ENCODE measurements at regions not wholly inside any gene's neighbourhood (a gene's known extent, or its start where the extent isn't known, plus 50 kb on each side); places are given as distances from the start of the nearest gene placed in this dataset.

- TF ChIP-seq CTCF (IDR thresholded peaks at IDR 0.05; ENCODE audit: low read depth, low read length, missing control alignments) = no peak
- DNase-seq (ENCODE audit: extremely low read depth, low read depth) = peak; percentile 78
- no peak overlapping the region for H3K4me3 ChIP-seq (replicated peaks; ENCODE audit: low read depth, low read length)
These were observed 148.8 kb downstream of the CRYBB2 start for GRCh38 chr22:25368271-25368670.

- TF ChIP-seq CTCF (IDR thresholded peaks at IDR 0.05; ENCODE audit: low read depth, low read length, missing control alignments) = no peak
These were observed 149.6 kb downstream of the CRYBB2 start for GRCh38 chr22:25369041-25369440.

GRCh38 chr22:25370322-25370721 lies 150.9 kb downstream of the CRYBB2 start:
- no peak for TF ChIP-seq CTCF (IDR thresholded peaks at IDR 0.05; ENCODE audit: low read depth, low read length, missing control alignments)
- no peak overlapping the region for H3K4me3 ChIP-seq (replicated peaks; ENCODE audit: low read depth, low read length)
- no peak for DNase-seq (ENCODE audit: extremely low read depth, low read depth)

More at GRCh38 chr22:25369041-25369440, 149.6 kb downstream of the CRYBB2 start:
- DNase-seq (ENCODE audit: extremely low read depth, low read depth) = no peak
- H3K4me3 ChIP-seq (replicated peaks; ENCODE audit: low read depth, low read length) = no peak overlapping the region

GRCh38 chr22:25372000-25372595 lies 152.7 kb downstream of the CRYBB2 start:
- H3K4me3 ChIP-seq (replicated peaks; ENCODE audit: low read depth, low read length) = no peak overlapping the region
- no peak for DNase-seq (ENCODE audit: extremely low read depth, low read depth)
- no peak for TF ChIP-seq CTCF (IDR thresholded peaks at IDR 0.05; ENCODE audit: low read depth, low read length, missing control alignments)

- TF ChIP-seq CTCF (IDR thresholded peaks at IDR 0.05; ENCODE audit: low read depth, low read length, missing control alignments) = no peak
- no peak for DNase-seq (ENCODE audit: extremely low read depth, low read depth)
- H3K4me3 ChIP-seq (replicated peaks; ENCODE audit: low read depth, low read length) = no peak overlapping the region
These were observed 154.5 kb downstream of the CRYBB2 start for GRCh38 chr22:25373961-25374360.

- TF ChIP-seq CTCF (IDR thresholded peaks at IDR 0.05; ENCODE audit: low read depth, low read length, missing control alignments) = no peak
- DNase-seq (ENCODE audit: extremely low read depth, low read depth) = no peak
- H3K4me3 ChIP-seq (replicated peaks; ENCODE audit: low read depth, low read length) = no peak overlapping the region
These were observed 155.4 kb downstream of the CRYBB2 start for GRCh38 chr22:25374869-25375268.

- TF ChIP-seq CTCF (IDR thresholded peaks at IDR 0.05; ENCODE audit: low read depth, low read length, missing control alignments) = no peak
- H3K4me3 ChIP-seq (replicated peaks; ENCODE audit: low read depth, low read length) = no peak overlapping the region
- DNase-seq (ENCODE audit: extremely low read depth, low read depth) = no peak
These were observed 156.2 kb downstream of the CRYBB2 start for GRCh38 chr22:25375683-25376082.

Measured in HFF-Myc (cell line).